ENCODE measurements at regions not wholly inside any gene's neighbourhood (a gene's known extent, or its start where the extent isn't known, plus 50 kb on each side); places are given as distances from the start of the nearest gene placed in this dataset.

- TF ChIP-seq EZH2 (IDR thresholded peaks at IDR 0.05; ENCODE audit: insufficient read depth, poor library complexity, severe bottlenecking) (no peak), EZH2phosphoT487 (IDR thresholded peaks at IDR 0.05; ENCODE audit: insufficient read depth, low read depth) (no peak)
Observed at GRCh38 chr13:103168901-103169508, 102.8 kb upstream of the SLC10A2 start.
